IMR-90 (cell line): ENCODE measurements at regions not wholly inside any gene's neighbourhood (a gene's known extent, or its start where the extent isn't known, plus 50 kb on each side); places are given as distances from the start of the nearest gene placed in this dataset.

ENCODE experiments used
- ATAC-seq: fragments of 200-7000 bp; cut with Tn5 transposase; 2 replicates; pipeline ENCODE4 v1.9.1; 2020; ENCODE audit warnings: low read depth, mild to moderate bottlenecking, moderate library complexity
- BruUV-seq: library from RNA; stranded (reverse); fragments of 400-500 nt; replicated peaks from 2 replicates; lab custom pipeline; 2021; lab: Mats Ljungman, UMichigan
- CTCF ChIA-PET: fragments of 300-600 bp; formaldehyde crosslinking; extraction: SDS; loops from one replicate; lab custom pipeline; 2021; ENCODE audit warnings: antibody characterized with exemption; lab: Yijun Ruan, JAX
- POLR2A ChIA-PET: fragments of 300-600 bp; sonication (Branson Sonifier 250); formaldehyde crosslinking; loops from one replicate; lab custom pipeline; 2022; ENCODE audit warnings: antibody characterized with exemption; ENCODE audit not compliant: unreplicated experiment; lab: Charles Lee
- DNase-seq: peaks from one replicate; pipeline ENCODE4 v3.0.0; 2013
- H2AFZ ChIP-seq: replicated peaks from 2 replicates; pipeline ENCODE3; 2013; ENCODE audit warnings: low read length, mild to moderate bottlenecking; ENCODE audit not compliant: poor library complexity
- H2AK5ac ChIP-seq: 2 replicates; pipeline ENCODE4 v1.6.1; 2013; ENCODE audit warnings: low read depth, low read length, inconsistent platforms
- H2AK9ac ChIP-seq: replicated peaks from 2 replicates; pipeline ENCODE3; 2013; ENCODE audit warnings: mild to moderate bottlenecking, low read depth, low read length, moderate library complexity; ENCODE audit not compliant: poor library complexity
- H2BK120ac ChIP-seq: 2 replicates; pipeline ENCODE4 v1.6.1; 2013; ENCODE audit warnings: low read depth, low read length, inconsistent platforms
- H2BK15ac ChIP-seq: 3 replicates; pipeline ENCODE4 v1.6.1; 2013; ENCODE audit warnings: low read depth, low read length, inconsistent platforms
- H2BK20ac ChIP-seq: 2 replicates; pipeline ENCODE4 v1.6.1; 2013; ENCODE audit warnings: low read depth, mild to moderate bottlenecking, inconsistent platforms, low read length, moderate library complexity
- H2BK5ac ChIP-seq: 2 replicates; pipeline ENCODE4 v1.6.1; 2013; ENCODE audit warnings: mild to moderate bottlenecking, low read depth, low read length, inconsistent platforms; ENCODE audit not compliant: poor library complexity, severe bottlenecking
- H3K14ac ChIP-seq: replicated peaks from 2 replicates; pipeline ENCODE4 v1.6.1; 2013; ENCODE audit warnings: low read depth, low read length, inconsistent platforms
- H3K18ac ChIP-seq: 2 replicates; pipeline ENCODE4 v1.6.1; 2013; ENCODE audit warnings: low read depth, low read length, control low read depth
- H3K23ac ChIP-seq: 2 replicates; pipeline ENCODE4 v1.6.1; 2013; ENCODE audit warnings: low read depth, low read length, inconsistent platforms
- H3K27ac ChIP-seq: 2 replicates; pipeline ENCODE4 v1.5.1; 2013; ENCODE audit warnings: mild to moderate bottlenecking, control low read depth, low read length; ENCODE audit not compliant: insufficient read depth
- H3K27me3 ChIP-seq: 2 replicates; pipeline ENCODE4 v1.6.1; 2013; ENCODE audit warnings: low read length; ENCODE audit not compliant: control insufficient read depth, insufficient read depth
- H3K36me3 ChIP-seq: 2 replicates; pipeline ENCODE4 v1.6.1; 2013; ENCODE audit warnings: low read length, mixed read lengths; ENCODE audit not compliant: control insufficient read depth, insufficient read depth
- H3K4ac ChIP-seq: 2 replicates; pipeline ENCODE4 v1.6.1; 2013; ENCODE audit warnings: low read depth, low read length, inconsistent platforms
- H3K4me1 ChIP-seq: 2 replicates; pipeline ENCODE4 v1.6.1; 2013; ENCODE audit warnings: low read length, mixed read lengths; ENCODE audit not compliant: control insufficient read depth, insufficient read depth
- H3K4me2 ChIP-seq: 2 replicates; pipeline ENCODE4 v1.6.1; 2013; ENCODE audit warnings: low read depth, mild to moderate bottlenecking, control low read depth, low read length, moderate library complexity
- H3K4me3 ChIP-seq: 2 replicates; pipeline ENCODE4 v1.5.1; 2013; ENCODE audit warnings: low read depth, mild to moderate bottlenecking, control low read depth, low read length, moderate library complexity; ENCODE audit not compliant: insufficient read depth
- H3K56ac ChIP-seq: 2 replicates; pipeline ENCODE4 v1.6.1; 2013; ENCODE audit warnings: low read length, inconsistent platforms; ENCODE audit not compliant: insufficient read depth; ENCODE audit errors: extremely low read depth
- H3K79me1 ChIP-seq, 2 experiments: 2 replicates each; pipeline ENCODE4 v1.6.1; 2013; ENCODE audit warnings: low read length in 2 of 2, inconsistent platforms in 1 of 2, low read depth in 1 of 2
- H3K9ac ChIP-seq: 2 replicates; pipeline ENCODE4 v1.6.1; 2013; ENCODE audit warnings: low read depth, low read length, control low read depth
- H3K9me1 ChIP-seq: 2 replicates; pipeline ENCODE4 v1.6.1; 2013; ENCODE audit warnings: low read length, inconsistent platforms; ENCODE audit not compliant: insufficient read depth
- H3K9me3 ChIP-seq: 2 replicates; pipeline ENCODE4 v1.6.1; 2013; ENCODE audit warnings: low read length; ENCODE audit not compliant: control insufficient read depth, insufficient read depth
- H4K20me1 ChIP-seq: 2 replicates; pipeline ENCODE4 v1.6.1; 2013; ENCODE audit warnings: low read length, inconsistent platforms; ENCODE audit not compliant: insufficient read depth
- H4K5ac ChIP-seq: 2 replicates; pipeline ENCODE4 v1.6.1; 2013; ENCODE audit warnings: mild to moderate bottlenecking, low read depth, low read length, control low read depth
- H4K8ac ChIP-seq, 2 experiments: 2 replicates each; pipeline ENCODE4 v1.6.1; 2013; ENCODE audit warnings: low read depth in 2 of 2, low read length in 2 of 2, control low read depth in 1 of 2, inconsistent platforms in 1 of 2
- H4K91ac ChIP-seq: 2 replicates; pipeline ENCODE4 v1.6.1; 2013; ENCODE audit warnings: low read depth, low read length, inconsistent platforms; ENCODE audit not compliant: insufficient read depth
- CEBPB ChIP-seq: IDR thresholded peaks from 2 replicates; pipeline ENCODE4 v1.6.1; 2012; ENCODE audit warnings: low read depth, low read length, improper control_type of control experiment
- MAFK ChIP-seq: IDR thresholded peaks from 2 replicates; pipeline ENCODE4 v1.6.1; 2012; ENCODE audit warnings: low read depth, low read length, improper control_type of control experiment
- MXI1 ChIP-seq: IDR thresholded peaks from 2 replicates; pipeline ENCODE4 v1.6.1; 2012; ENCODE audit warnings: low read depth, mild to moderate bottlenecking, low read length, moderate library complexity, borderline replicate concordance
- POLR2A ChIP-seq: IDR thresholded peaks from 2 replicates; pipeline ENCODE4 v1.6.1; 2012; ENCODE audit warnings: mild to moderate bottlenecking, low read depth, low read length
- USF2 ChIP-seq: fragments of 150-350 bp; IDR thresholded peaks from 2 replicates; pipeline ENCODE4 v1.6.1; 2017; ENCODE audit warnings: mild to moderate bottlenecking, antibody characterized with exemption, low read length, low read depth
- WGBS, 2 experiments: methylation state at CpG; one replicate each; pipeline versions ENCODE4 v1.1.5 to v1.1.7; 2013; ENCODE audit warnings: missing lambda C conversion rate in 2 of 2; ENCODE audit not compliant: insufficient read length in 1 of 2; ENCODE audit errors: extremely low coverage in 2 of 2; 5-methylcytosine and 5-hydroxymethylcytosine counted together
- dilution Hi-C: fragments of 300-500 bp; cut with HindIII; formaldehyde crosslinking; loops from one replicate; pipeline ENCODE4 v1.14.3; 2018; ENCODE audit warnings: low sequenced_read_pairs; ENCODE audit not compliant: unreplicated experiment
- in situ Hi-C: fragments of 300-500 bp; cut with MboI; formaldehyde crosslinking; loops from 3 replicates; pipeline ENCODE4 v1.14.3; 2019; ENCODE audit warnings: low sequenced_read_pairs, inconsistent platforms, mixed read lengths
- intact Hi-C: fragments of 100-400 bp; cut with micrococcal nuclease; formaldehyde crosslinking; loops from 2 replicates; pipeline ENCODE4 v1.10.0; 2022

- Histone ChIP-seq H2AFZ (no peak overlapping the region), H2BK20ac (no peak overlapping the region), H3K14ac (no peak overlapping the region), H4K5ac (no peak overlapping the region), H3K4me1 (no peaks in the 10 kb centered on the region), H3K18ac (no peak overlapping the region), H3K4ac (no peak overlapping the region), H2BK120ac (no peak overlapping the region), H4K20me1 (no peaks in the 10 kb centered on the region), H3K27me3 (no peaks in the 10 kb centered on the region), H3K4me3 (no peak overlapping the region), H2AK9ac (no peak overlapping the region), H2BK15ac (no peak overlapping the region), H3K9me1 (no peaks in the 10 kb centered on the region), H3K23ac (no peak overlapping the region), H3K36me3 (no peaks in the 10 kb centered on the region), H2BK5ac (no peak overlapping the region), H3K9ac (no peak overlapping the region), H2AK5ac (no peak overlapping the region), H3K27ac (no peak overlapping the region), H3K4me2 (no peak overlapping the region), H3K79me1 (no peaks in the 10 kb centered on the region), H4K91ac (no peak overlapping the region), H4K8ac (no peak overlapping the region), H3K9me3 (no peaks in the 10 kb centered on the region), H3K56ac (no peak overlapping the region)
- no peak for ATAC-seq
- in situ Hi-C loops (no loop called here), dilution Hi-C loops (no loop called here), intact Hi-C loops (loop anchor here (5.0 kb wide), 1 partner anchor 72 kb away; no protein-coding TSS in a partner anchor)
- DNase-seq = peak; percentile 51
- TF ChIP-seq USF2 (no peak), MAFK (no peak), POLR2A (no peak), MXI1 (no peak), CEBPB (0 out of 2 replicates have a peak, but pooled peaks have one; percentile 7)
- WGBS, 2 experiments = no CpG with 5 or more reads among the region's 4 CpGs
- CTCF ChIA-PET = no interaction called here
- no TSS peak for BruUV-seq
- POLR2A ChIA-PET = no interaction called here
These were observed 121.7 kb upstream of the COL11A1 start for GRCh38 chr1:103230061-103230460.
